ENCODE measurements at regions not wholly inside any gene's neighbourhood (a gene's known extent, or its start where the extent isn't known, plus 50 kb on each side); places are given as distances from the start of the nearest gene placed in this dataset. TPM values are rescaled to one million over a fixed set of nuclear protein-coding genes. Genes with fewer than 3 reads are reported as not detected.

- H3K27ac Mint-ChIP-seq (ENCODE audit: unreplicated experiment): no peak overlapping the region
- H3K4me3 Mint-ChIP-seq (ENCODE audit: unreplicated experiment): no peak overlapping the region
Measured at GRCh38 chrX:95145848-95146490, 1472.0 kb downstream of the FAM133A start.

DNA sequence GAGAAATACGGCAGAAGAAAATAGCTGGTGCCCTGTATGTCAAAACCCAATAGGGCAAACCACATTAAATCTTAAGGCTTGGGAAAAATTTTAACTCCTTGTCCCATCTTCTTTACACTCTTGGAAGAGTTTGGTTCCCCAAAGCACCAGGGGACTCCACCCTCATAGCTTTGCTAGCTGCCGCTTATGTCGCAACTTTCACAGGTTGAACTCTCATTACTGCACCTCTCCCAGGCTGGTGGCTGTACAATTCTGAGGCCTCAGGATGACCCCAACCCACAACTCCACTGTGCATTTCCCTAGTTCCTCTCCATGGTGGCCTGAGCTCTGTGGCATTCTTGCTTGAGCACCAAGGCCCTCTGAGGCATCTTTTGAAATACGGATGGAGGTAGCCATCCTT is 1478.8 kb downstream of the FAM133A start:
- Histone ChIP-seq H3K27me3 (replicated peaks; ENCODE audit: control insufficient read depth, insufficient read depth, low read length) (no peaks in the 10 kb centered on the region), H3K9me3 (no peaks in the 10 kb centered on the region), H3K4me1 (no peaks in the 10 kb centered on the region), H3K4me3 (ENCODE audit: low read depth, low read length) (no peak overlapping the region), H3K36me3 (ENCODE audit: control insufficient read depth, insufficient read depth, low read length) (no peaks in the 10 kb centered on the region)
- Mint-ChIP-seq H3K27me3 (ENCODE audit: insufficient read depth, unreplicated experiment) (no peaks in the 10 kb centered on the region), H3K4me3 (ENCODE audit: unreplicated experiment) (no peak overlapping the region), H3K36me3 (ENCODE audit: insufficient read depth, unreplicated experiment) (no peaks in the 10 kb centered on the region), H3K9me3 (ENCODE audit: unreplicated experiment) (no peaks in the 10 kb centered on the region), H3K4me1 (ENCODE audit: low read depth, unreplicated experiment) (no peaks in the 10 kb centered on the region), H3K27ac (ENCODE audit: unreplicated experiment) (no peak overlapping the region)
- ChIA-PET CTCF (no interaction called here), POLR2A (no interaction called here)
- TF ChIP-seq CTCF (IDR thresholded peaks at IDR 0.05; ENCODE audit: insufficient read depth in 1 of 2, low read depth in 1 of 2, low read length in 1 of 2, severe bottlenecking in 1 of 2, unreplicated experiment in 1 of 2): no peak
- no peak for DNase-seq
- intact Hi-C loops (cut with micrococcal nuclease; ENCODE audit: unreplicated experiment): no loop called here
- no TSS peak for BruUV-seq (replicated peaks)

More at GRCh38 chrX:95145848-95146490, 1472.0 kb downstream of the FAM133A start:
- Mint-ChIP-seq H3K27me3 (ENCODE audit: insufficient read depth, unreplicated experiment) (no peaks in the 10 kb centered on the region), H3K36me3 (ENCODE audit: insufficient read depth, unreplicated experiment) (no peaks in the 10 kb centered on the region), H3K9me3 (ENCODE audit: unreplicated experiment) (no peaks in the 10 kb centered on the region), H3K4me1 (ENCODE audit: low read depth, unreplicated experiment) (no peaks in the 10 kb centered on the region)
- DNase-seq: no peak
- no peaks in the 10 kb centered on the region for H3K4me1 ChIP-seq
- CTCF ChIA-PET: no interaction called here
- H3K9me3 ChIP-seq: no peaks in the 10 kb centered on the region
- POLR2A ChIA-PET: no interaction called here
- TF ChIP-seq CTCF (IDR thresholded peaks at IDR 0.05; ENCODE audit: insufficient read depth in 1 of 2, low read depth in 1 of 2, low read length in 1 of 2, severe bottlenecking in 1 of 2, unreplicated experiment in 1 of 2): no peak
- no TSS peak for BruUV-seq (replicated peaks)
- intact Hi-C loops (cut with micrococcal nuclease; ENCODE audit: unreplicated experiment): no loop called here
- H3K4me3 ChIP-seq (ENCODE audit: low read depth, low read length): no peak overlapping the region
- no peaks in the 10 kb centered on the region for H3K36me3 ChIP-seq (ENCODE audit: control insufficient read depth, insufficient read depth, low read length)
- H3K27me3 ChIP-seq (replicated peaks; ENCODE audit: control insufficient read depth, insufficient read depth, low read length): no peaks in the 10 kb centered on the region

DNA sequence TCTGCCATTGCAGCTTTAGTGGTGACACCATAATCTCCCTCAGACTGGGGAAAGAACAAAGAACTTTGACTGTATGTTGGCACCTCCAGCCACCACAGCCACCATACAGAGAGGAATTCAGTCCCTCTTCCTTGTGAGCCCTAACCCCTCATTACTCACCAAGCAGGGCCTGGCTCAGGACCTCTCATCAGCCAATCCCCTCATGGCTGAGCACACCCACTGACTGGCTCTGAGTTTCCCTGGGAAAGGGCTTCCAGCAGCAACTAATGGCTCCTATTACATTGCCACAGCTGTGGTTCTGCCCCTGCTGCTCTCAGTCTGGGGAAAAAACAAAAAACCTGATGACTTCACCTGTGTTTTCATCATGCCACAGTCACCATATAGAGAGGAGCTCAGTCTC is 1482.6 kb downstream of the FAM133A start:
- H3K36me3 Mint-ChIP-seq (ENCODE audit: insufficient read depth, unreplicated experiment): no peaks in the 10 kb centered on the region
- no peak overlapping the region for H3K4me3 Mint-ChIP-seq (ENCODE audit: unreplicated experiment)
- Histone ChIP-seq H3K36me3 (ENCODE audit: control insufficient read depth, insufficient read depth, low read length) (no peaks in the 10 kb centered on the region), H3K4me1 (no peaks in the 10 kb centered on the region), H3K4me3 (ENCODE audit: low read depth, low read length) (no peak overlapping the region), H3K9me3 (no peaks in the 10 kb centered on the region), H3K27me3 (replicated peaks; ENCODE audit: control insufficient read depth, insufficient read depth, low read length) (no peaks in the 10 kb centered on the region)
- TF ChIP-seq CTCF (IDR thresholded peaks at IDR 0.05; ENCODE audit: insufficient read depth in 1 of 2, low read depth in 1 of 2, low read length in 1 of 2, severe bottlenecking in 1 of 2, unreplicated experiment in 1 of 2): no peak
- intact Hi-C loops (cut with micrococcal nuclease; ENCODE audit: unreplicated experiment): no loop called here
- CTCF ChIA-PET: no interaction called here
- no peak overlapping the region for H3K27ac Mint-ChIP-seq (ENCODE audit: unreplicated experiment)
- POLR2A ChIA-PET: no interaction called here
- BruUV-seq (replicated peaks): no TSS peak
- DNase-seq: no peak
- no peaks in the 10 kb centered on the region for H3K27me3 Mint-ChIP-seq (ENCODE audit: insufficient read depth, unreplicated experiment)
- H3K4me1 Mint-ChIP-seq (ENCODE audit: low read depth, unreplicated experiment): no peaks in the 10 kb centered on the region
- H3K9me3 Mint-ChIP-seq (ENCODE audit: unreplicated experiment): no peaks in the 10 kb centered on the region

Small RNA genes in the stretch of these regions (microRNA-seq; reads per million reads assigned to microRNA genes)
- not detected for gene MIR548M

All from Caco-2 (cell line).